GM18909 (cell line): ENCODE measurements at regions not wholly inside any gene's neighbourhood (a gene's known extent, or its start where the extent isn't known, plus 50 kb on each side); places are given as distances from the start of the nearest gene placed in this dataset.
"Not testable (repeated sequence)": the region's sequence is repeated elsewhere in the genome, so short reads cannot be mapped to it uniquely, and the experiment has no call there.

ENCODE experiments used
- ATAC-seq: cut with Tn5 transposase; IDR thresholded peaks from one replicate; pipeline ENCODE4 v1.9.1; 2021; ENCODE audit warnings: mild to moderate bottlenecking; ENCODE audit not compliant: unreplicated experiment, poor library complexity

- ATAC-seq: no peak
Measured at GRCh38 chr13:22960827-22961226, 220.0 kb upstream of the SGCG start.

GRCh38 chr13:22961342-22961741, 219.4 kb upstream of the SGCG start:
- not testable (repeated sequence) for ATAC-seq

- no peak for ATAC-seq
Measured at GRCh38 chr13:22961835-22962537, 218.8 kb upstream of the SGCG start.

- not testable (repeated sequence) for ATAC-seq
Measured at GRCh38 chr13:22963384-22964053, 217.3 kb upstream of the SGCG start.

GRCh38 chr13:22964245-22964966, 216.4 kb upstream of the SGCG start:
- no peak for ATAC-seq

- ATAC-seq: not testable (repeated sequence)
Measured at GRCh38 chr13:22965011-22965857, 215.5 kb upstream of the SGCG start.

GRCh38 chr13:22965858-22966239, 214.9 kb upstream of the SGCG start:
- not testable (repeated sequence) for ATAC-seq

GRCh38 chr13:22966753-22967152, 214.0 kb upstream of the SGCG start:
- not testable (repeated sequence) for ATAC-seq

GRCh38 chr13:22967669-22968068, 213.1 kb upstream of the SGCG start:
- ATAC-seq: no peak

GRCh38 chr13:22979952-22980351, 200.8 kb upstream of the SGCG start:
- no peak for ATAC-seq

GRCh38 chr13:22980936-22981335, 199.8 kb upstream of the SGCG start:
- no peak for ATAC-seq

- ATAC-seq: no peak
Measured at GRCh38 chr13:22993148-22993547, 187.6 kb upstream of the SGCG start.

- ATAC-seq: no peak
Measured at GRCh38 chr13:23003446-23003845, 177.3 kb upstream of the SGCG start.

GRCh38 chr13:23007426-23007825, 173.4 kb upstream of the SGCG start:
- ATAC-seq: no peak

GRCh38 chr13:23018143-23018542, 162.6 kb upstream of the SGCG start:
- no peak for ATAC-seq

GRCh38 chr13:23020246-23020843, 160.4 kb upstream of the SGCG start:
- peak; percentile 93 for ATAC-seq

GRCh38 chr13:23021906-23022305, 158.9 kb upstream of the SGCG start:
- ATAC-seq: no peak

- ATAC-seq: no peak
Measured at GRCh38 chr13:23022704-23023103, 158.1 kb upstream of the SGCG start.

- no peak for ATAC-seq
Measured at GRCh38 chr13:23025864-23026608, 154.7 kb upstream of the SGCG start.
